MM.1S (cell line): ENCODE measurements at regions not wholly inside any gene's neighbourhood (a gene's known extent, or its start where the extent isn't known, plus 50 kb on each side); places are given as distances from the start of the nearest gene placed in this dataset.
A peak's percentile ranks its signal among the peaks of the same experiment; 100 is the strongest.

Experiments used
- DNase-seq: peaks from one replicate; pipeline ENCODE4 v3.0.0-alpha.2; 2015
- H2AFZ ChIP-seq: fragments of 300-600 bp; sonication (generic); 2 replicates; pipeline ENCODE4 v1.6.0; 2016; ENCODE audit warnings: antibody characterized with exemption, low read length
- H3F3A ChIP-seq: fragments of 300-600 bp; sonication (generic); 2 replicates; pipeline ENCODE4 v1.6.1; 2016; ENCODE audit warnings: mild to moderate bottlenecking, antibody characterized with exemption, low read length, moderate library complexity, mixed read lengths; ENCODE audit not compliant: insufficient read depth
- H3K27ac ChIP-seq: fragments of 300-600 bp; sonication (generic); 2 replicates; pipeline ENCODE4 v1.5.1; 2016; ENCODE audit warnings: mild to moderate bottlenecking, low read length
- H3K27me3 ChIP-seq: fragments of 300-600 bp; sonication (generic); replicated peaks from 2 replicates; pipeline ENCODE4 v1.6.0; 2016; ENCODE audit warnings: low read length; ENCODE audit not compliant: insufficient read depth
- H3K36me3 ChIP-seq: fragments of 300-600 bp; sonication (generic); replicated peaks from 2 replicates; pipeline ENCODE4 v1.6.1; 2016; ENCODE audit warnings: mild to moderate bottlenecking, low read length, mixed read lengths; ENCODE audit not compliant: insufficient read depth
- H3K4me1 ChIP-seq: fragments of 300-600 bp; sonication (generic); 2 replicates; pipeline ENCODE4 v1.6.1; 2016; ENCODE audit warnings: low read length, mixed read lengths
- H3K4me2 ChIP-seq: fragments of 300-600 bp; sonication (generic); 2 replicates; pipeline ENCODE4 v1.6.0; 2016; ENCODE audit warnings: low read depth, low read length
- H3K4me3 ChIP-seq: fragments of 300-600 bp; sonication (generic); 2 replicates; pipeline ENCODE4 v1.5.1; 2016; ENCODE audit warnings: low read length, mixed read lengths
- H3K79me2 ChIP-seq: fragments of 300-600 bp; sonication (generic); 2 replicates; pipeline ENCODE4 v1.6.1; 2016; ENCODE audit warnings: mixed run types, low read length, mixed read lengths
- H3K9ac ChIP-seq: fragments of 300-600 bp; sonication (generic); 2 replicates; pipeline ENCODE4 v1.6.1; 2016; ENCODE audit warnings: low read length, mixed read lengths
- H3K9me2 ChIP-seq: fragments of 300-600 bp; sonication (generic); replicated peaks from 2 replicates; pipeline ENCODE4 v1.6.1; 2016; ENCODE audit warnings: mild to moderate bottlenecking, low read length, mixed read lengths; ENCODE audit not compliant: insufficient read depth
- H3K9me3 ChIP-seq: fragments of 300-600 bp; sonication (generic); replicated peaks from 2 replicates; pipeline ENCODE4 v1.6.1; 2016; ENCODE audit warnings: mild to moderate bottlenecking, low read length, mixed read lengths; ENCODE audit not compliant: insufficient read depth
- H4K20me1 ChIP-seq: fragments of 300-600 bp; sonication (generic); 2 replicates; pipeline ENCODE4 v1.6.1; 2016; ENCODE audit warnings: mild to moderate bottlenecking, low read length, moderate library complexity, mixed read lengths; ENCODE audit not compliant: insufficient read depth
- CTCF ChIP-seq: fragments of 300-600 bp; sonication (generic); IDR thresholded peaks from 2 replicates; pipeline ENCODE4 v1.5.1; 2016; ENCODE audit warnings: antibody characterized with exemption, low read length, mixed read lengths
- EZH2 ChIP-seq: fragments of 300-600 bp; sonication (generic); optimal IDR thresholded peaks from 2 replicates; pipeline ENCODE3; 2017; ENCODE audit warnings: low read depth, mild to moderate bottlenecking, antibody characterized with exemption, low read length, mixed read lengths
- EZH2phosphoT487 ChIP-seq: fragments of 300-600 bp; sonication (generic); IDR thresholded peaks from 2 replicates; pipeline ENCODE4 v1.6.1; 2018; ENCODE audit warnings: antibody characterized with exemption, low read length

- H3K4me3 ChIP-seq = no peak overlapping the region
Observed at GRCh38 chr12:42990387-42990786, 400.8 kb upstream of the PRICKLE1 start.

DNA sequence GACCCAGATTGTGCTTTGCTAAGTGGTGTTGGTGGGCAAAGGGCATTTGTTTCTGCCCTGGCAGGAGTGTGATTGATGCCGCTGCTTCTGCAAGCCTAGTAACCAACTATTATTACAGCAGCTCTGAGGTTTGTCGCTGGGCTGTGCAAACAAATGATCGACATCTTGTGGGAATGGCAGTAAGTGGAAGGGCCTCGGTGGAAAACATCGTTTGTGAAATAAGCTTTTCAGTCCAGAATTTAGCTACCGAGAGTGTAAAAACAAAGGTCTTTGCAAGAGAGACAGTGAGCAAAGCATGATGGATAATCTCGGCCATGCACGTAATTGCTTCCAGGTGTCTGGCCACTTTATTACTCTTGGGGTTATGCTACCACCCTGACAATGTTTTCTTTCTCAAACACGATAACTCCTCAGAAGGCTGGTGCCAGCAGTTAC is 397.7 kb upstream of the PRICKLE1 start:
- Histone ChIP-seq H3K79me2 (no peaks in the 10 kb centered on the region), H3F3A (no peaks in the 10 kb centered on the region), H3K9ac (no peak overlapping the region), H3K4me1 (no peaks in the 10 kb centered on the region), H2AFZ (no peak overlapping the region), H3K27me3 (no peaks in the 10 kb centered on the region), H3K9me3 (no peaks in the 10 kb centered on the region), H4K20me1 (no peaks in the 10 kb centered on the region), H3K4me3 (no peak overlapping the region), H3K9me2 (no peaks in the 10 kb centered on the region), H3K27ac (no peak overlapping the region), H3K36me3 (no peaks in the 10 kb centered on the region), H3K4me2 (no peak overlapping the region)
- DNase-seq = no peak
- no peak for TF ChIP-seq EZH2phosphoT487
- no peak for TF ChIP-seq EZH2
- TF ChIP-seq CTCF = no peak

More at GRCh38 chr12:42990387-42990786, 400.8 kb upstream of the PRICKLE1 start:
- H4K20me1 ChIP-seq = no peaks in the 10 kb centered on the region
- no peaks in the 10 kb centered on the region for H3K79me2 ChIP-seq
- no peaks in the 10 kb centered on the region for H3K9me3 ChIP-seq
- no peaks in the 10 kb centered on the region for H3K36me3 ChIP-seq
- H2AFZ ChIP-seq = no peak overlapping the region
- no peak overlapping the region for H3K4me2 ChIP-seq
- H3K27me3 ChIP-seq = no peaks in the 10 kb centered on the region
- H3F3A ChIP-seq = no peaks in the 10 kb centered on the region
- H3K4me1 ChIP-seq = no peaks in the 10 kb centered on the region
- H3K9ac ChIP-seq = no peak overlapping the region
- H3K27ac ChIP-seq = no peak overlapping the region
- no peak for TF ChIP-seq EZH2phosphoT487
- no peak for TF ChIP-seq EZH2
- TF ChIP-seq CTCF = no peak
- DNase-seq = no peak
- no peaks in the 10 kb centered on the region for H3K9me2 ChIP-seq

DNA sequence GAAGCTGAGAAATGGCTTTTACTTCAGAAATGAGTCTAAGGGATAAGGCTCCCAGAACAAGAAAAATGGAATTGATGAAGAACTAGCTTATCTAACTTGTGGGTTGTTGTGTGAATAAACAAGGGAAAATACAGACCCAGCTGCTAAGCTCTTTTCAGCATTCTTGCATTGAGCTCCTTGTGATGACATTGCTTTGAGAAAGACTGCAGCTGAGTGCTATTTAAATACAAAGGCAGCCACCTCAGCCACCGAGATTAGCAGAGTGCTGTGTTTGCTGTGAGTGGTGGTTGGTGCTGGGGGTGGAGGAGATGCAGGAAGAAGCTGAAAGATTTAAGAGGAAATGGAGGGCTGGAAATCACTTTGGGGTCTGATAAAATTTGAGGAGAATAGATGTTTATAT is 396.0 kb upstream of the PRICKLE1 start:
- H3K79me2 ChIP-seq = no peaks in the 10 kb centered on the region
- no peaks in the 10 kb centered on the region for H4K20me1 ChIP-seq
- no peaks in the 10 kb centered on the region for H3F3A ChIP-seq
- no peaks in the 10 kb centered on the region for H3K9me3 ChIP-seq
- no peak overlapping the region for H3K4me3 ChIP-seq
- no peaks in the 10 kb centered on the region for H3K4me1 ChIP-seq
- no peak overlapping the region for H3K9ac ChIP-seq
- H3K27ac ChIP-seq = no peak overlapping the region
- peak; percentile 39 for DNase-seq
- TF ChIP-seq CTCF = no peak
- TF ChIP-seq EZH2phosphoT487 = no peak
- TF ChIP-seq EZH2 = no peak
- H3K36me3 ChIP-seq = no peaks in the 10 kb centered on the region
- H3K4me2 ChIP-seq = no peak overlapping the region
- H2AFZ ChIP-seq = no peak overlapping the region
- H3K9me2 ChIP-seq = no peaks in the 10 kb centered on the region
- H3K27me3 ChIP-seq = no peaks in the 10 kb centered on the region
